Central memory CD4-positive, alpha-beta T cell (primary cell): ENCODE measurements at regions not wholly inside any gene's neighbourhood (a gene's known extent, or its start where the extent isn't known, plus 50 kb on each side); places are given as distances from the start of the nearest gene placed in this dataset.

Experiments
- DNase-seq: peaks from one replicate; pipeline ENCODE4 v3.0.0; 2022

DNA sequence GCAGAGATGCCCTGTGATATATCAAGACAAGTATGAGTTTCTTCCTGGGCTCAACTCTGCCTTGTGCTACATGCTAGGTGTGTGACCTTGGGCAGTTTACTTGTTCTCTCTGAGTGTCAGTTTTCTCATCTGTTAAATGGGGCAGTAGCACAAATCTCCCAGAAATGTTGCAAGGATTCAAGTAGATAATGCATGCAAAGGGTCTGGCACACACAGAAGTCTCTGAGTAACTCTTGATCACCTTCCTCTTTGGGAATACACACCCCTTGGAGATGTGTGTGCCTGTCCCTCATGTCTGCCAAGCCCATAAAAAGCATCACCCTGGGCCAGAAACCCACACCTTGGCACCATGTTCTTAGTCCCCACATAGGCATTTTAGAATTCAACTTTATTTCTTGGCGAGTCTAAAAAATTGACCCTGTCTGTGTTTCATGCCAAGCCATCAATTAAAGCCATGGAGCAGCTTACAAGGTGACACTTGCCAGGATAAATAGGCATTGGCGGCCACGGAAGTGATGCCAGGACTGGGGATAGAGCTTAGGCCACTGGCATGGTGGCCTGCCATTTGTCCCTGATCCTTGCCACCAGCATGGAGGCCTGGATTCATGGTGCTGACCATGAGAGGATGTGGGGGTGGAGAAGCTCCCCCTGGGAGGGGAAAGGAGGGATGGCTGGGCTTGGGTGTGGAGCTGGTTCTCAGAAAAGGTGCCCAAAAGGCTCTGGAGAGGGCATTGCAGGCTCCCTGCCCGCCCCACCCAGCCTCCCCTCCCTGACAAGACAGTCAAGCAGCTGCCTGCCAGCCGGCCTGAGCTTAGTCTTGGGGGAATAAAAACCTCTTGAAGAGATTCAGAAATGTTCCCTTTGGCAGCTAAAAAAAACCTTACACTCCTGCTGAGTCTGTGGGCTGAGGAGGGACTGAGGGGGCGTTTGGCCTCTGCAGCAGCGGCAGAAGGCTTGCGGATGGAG, 118.0 kb upstream of the IPO9 start:
- DNase-seq = no peak

DNA sequence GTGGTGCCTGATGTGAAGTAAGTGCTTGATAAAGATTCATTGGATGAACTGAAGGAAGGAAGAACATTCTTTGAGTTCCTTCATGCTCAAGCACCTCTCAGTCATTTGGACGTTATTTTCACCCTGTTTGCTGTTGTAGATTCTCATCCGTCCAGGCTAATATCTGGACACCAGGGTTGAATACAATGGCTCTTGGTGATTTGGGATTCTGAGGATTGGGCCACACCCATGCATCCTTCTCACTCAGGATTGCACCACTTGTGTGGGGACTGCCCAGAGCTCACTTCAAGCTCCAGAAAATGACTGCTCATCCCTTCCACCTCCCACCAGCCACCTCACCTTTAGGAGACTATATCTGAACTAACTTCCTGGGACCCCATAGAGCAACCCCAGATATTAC, 117.1 kb upstream of the IPO9 start:
- no peak for DNase-seq

DNA sequence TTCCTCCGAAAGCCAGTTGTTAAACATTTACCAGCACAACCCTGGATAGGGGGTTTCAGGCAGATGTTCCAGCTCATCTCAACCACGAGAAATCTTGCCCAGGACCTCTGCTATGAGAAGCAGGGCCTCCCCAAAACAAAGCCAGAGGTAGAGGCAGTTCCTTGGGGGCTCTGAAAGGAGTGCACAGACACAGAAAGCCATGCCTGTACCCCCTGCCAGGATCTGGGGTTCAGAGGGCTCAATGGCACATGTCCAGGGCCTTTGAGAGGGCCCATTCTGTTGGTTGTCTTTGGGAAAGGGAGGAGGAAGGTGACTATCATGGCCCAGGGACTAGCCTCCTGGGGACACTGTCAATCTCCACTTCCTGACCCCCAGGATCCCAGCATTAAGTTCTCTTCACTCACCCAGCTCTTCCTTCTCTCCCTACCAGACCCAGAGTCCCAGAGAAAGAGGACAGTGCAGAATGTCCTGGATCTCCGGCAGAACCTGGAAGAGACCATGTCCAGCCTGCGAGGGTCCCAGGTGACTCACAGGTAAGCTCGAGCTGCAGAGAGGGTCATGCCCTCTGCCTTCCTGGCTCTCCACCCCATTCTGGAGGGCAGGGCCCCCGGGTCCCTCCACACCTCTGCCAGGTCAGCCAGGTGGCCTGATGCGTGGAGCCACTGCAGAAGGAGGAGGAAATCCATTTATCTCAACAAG, 116.4 kb upstream of the IPO9 start:
- DNase-seq = no peak

DNA sequence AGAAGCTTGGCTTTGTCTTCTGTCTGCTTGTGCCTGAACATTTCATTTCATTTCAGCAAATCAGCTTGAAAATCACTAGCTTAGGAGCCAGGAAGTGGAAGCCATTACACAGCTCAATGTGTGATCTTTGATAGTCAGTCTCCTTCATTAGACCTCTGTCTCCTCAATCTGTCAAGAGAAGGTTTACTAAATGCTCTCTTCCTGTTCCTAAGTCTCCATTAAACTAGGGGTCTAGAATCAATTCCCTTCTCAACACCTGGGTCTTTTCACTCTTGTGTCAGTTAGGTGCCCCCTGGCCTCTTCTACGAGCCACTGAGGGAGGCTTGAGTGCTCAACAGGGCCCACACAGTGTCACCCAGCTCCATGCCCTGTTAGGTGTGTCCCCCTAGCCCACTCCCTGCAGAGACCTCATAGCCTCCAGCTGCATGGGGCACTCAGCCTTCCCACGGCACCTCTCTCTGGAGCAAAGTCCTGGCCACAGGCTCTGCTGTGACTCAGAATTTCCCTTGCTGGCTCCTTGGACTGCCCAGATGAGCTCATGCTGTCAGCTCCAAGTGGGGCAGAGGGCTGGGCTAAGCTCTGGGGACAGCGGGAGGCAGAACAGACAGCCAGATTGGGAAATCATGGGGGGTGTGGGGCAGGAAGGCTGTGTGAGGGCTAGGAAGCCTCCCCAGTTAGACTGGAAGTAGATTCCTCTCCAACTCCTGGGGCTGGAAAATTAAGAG, 115.7 kb upstream of the IPO9 start:
- DNase-seq = no peak

DNA sequence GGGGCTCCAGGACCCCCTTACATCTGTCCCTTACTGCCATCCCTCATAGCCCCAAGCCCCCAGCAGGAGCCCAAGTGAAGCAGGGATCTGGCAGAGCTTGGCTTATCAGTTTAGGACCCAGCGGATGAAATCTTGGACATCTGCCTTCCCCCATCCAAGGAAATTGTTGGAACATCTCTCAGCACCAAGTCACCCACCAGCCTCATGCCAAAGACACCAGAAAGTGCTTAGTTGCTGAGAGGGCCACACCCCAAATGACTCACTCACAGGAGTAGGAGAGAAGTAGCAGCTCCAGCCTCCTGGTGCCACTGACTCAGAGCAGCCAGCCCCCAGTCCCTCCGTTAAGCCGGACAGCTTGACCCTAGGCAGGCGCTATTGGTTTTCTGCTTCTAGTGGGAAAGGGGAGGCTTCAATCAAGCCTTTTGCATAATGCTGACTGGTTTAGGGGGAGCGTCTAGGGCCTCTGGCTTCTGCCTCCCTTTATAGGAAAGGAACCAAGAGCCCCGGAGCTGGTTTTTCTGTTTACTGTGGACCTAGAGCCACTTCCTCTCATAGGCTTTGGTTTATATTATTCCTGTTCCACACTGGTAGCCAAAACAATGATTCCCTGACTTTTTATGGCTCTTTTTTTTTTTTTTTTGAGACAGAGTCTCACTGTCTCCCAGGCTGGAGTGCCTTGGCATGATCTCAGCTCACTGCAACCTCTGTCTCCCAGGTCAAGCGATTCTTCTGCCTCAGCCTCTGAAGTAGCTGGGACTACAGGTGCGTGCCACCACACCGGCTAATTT, 114.2 kb upstream of the IPO9 start:
- no peak for DNase-seq

DNA sequence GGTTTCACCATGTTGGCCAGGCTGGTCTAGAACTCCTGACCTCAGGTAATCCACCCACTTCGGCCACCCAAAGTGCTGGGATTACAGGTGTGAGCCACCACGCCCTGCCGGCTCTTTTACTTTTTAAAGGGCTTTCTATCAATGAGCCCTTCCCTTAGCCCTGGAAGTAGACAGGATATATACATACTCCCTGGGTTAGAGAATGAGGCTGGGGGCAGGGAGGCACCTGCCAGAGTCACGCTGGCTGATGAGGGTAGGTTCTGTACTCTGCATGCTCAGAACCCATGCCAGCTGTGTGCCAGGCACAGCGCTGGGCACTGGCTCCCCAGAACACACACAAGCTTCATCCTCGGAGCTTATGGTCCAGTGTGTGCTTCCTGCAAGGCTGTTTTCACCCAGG, 113.6 kb upstream of the IPO9 start:
- DNase-seq = no peak

DNA sequence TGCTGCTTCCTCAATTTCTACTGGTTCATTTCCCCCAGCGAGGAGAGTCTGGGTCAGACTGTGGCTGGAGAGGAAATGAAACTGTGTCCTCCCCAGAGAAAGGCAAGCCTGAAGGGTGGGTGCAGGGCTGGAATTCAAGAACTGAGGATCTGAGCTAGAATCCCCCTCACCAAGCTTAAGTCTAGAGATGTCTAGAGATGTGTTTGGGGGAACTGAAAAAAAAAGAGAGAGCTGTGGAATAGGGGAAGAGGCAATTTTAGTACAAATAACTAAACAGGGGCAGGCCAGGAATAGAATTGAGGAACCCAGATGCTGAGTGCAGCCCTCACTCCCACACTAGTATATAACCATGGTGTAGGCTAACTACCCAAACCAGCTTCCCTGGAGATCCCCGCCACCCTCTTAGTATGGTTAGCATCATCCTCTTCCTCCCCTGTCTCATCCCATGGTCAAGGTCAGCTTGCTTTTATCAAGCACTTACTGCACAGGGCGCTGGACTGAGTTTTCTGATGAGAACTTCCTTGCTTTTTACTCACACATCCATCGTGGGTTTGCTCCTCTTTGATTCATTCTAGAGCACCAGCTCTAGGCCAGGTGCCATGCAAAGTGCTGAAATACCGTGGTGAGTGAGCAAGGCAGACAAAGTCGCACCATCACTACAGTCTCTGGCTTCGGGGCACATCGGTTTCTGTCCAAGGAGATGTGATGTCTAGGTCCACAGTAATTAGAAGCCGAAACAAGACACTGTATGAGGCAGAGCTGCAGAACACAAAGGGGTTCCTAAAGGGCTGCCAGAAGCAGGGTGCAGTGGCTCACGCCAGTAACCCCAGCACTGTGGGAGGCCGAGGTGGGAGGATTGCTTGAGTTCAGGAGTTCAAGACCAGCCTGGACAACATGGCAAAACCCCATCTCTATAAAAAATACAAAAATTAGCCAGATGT, 112.9 kb upstream of the IPO9 start:
- DNase-seq = no peak

DNA sequence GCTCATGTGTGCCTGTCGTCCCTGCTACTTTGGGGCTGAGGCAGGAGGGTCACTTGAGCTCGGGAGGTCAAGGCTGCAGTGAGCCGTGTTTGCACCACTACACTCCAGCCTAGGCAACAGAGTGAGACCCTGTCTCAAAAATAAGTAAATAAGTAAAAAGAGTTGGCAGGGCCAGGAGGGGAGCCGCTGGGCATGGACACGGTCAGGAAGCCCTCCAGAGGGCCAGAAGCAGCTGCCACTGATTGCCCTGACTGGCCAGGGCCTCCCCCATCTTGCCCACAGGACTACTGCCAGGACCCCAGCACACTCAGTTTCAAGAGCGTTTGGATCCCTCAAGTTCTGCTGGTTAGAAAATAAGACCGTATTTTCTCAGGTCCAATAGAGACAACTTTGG, 112.2 kb upstream of the IPO9 start:
- no peak for DNase-seq

DNA sequence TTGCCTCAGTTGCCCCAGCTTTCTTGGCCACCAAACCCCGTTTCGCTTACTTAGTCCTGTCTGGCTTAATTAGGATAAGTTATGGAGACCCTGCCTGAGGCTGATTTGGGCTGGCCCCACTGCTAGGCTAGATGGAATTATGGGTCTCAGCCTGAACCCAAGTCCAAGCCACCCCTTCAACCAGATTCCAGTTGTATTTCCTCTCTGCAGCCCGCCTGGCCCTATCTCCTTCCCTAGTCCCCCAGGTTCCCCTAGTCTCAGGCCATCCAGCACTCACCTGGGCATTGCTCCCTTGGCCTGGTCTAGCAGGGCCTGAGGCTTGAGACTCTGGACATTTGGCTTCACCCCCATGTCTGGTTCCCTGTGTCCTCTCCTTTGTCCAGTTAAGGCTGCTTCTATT, 111.7 kb upstream of the IPO9 start:
- DNase-seq = no peak

DNA sequence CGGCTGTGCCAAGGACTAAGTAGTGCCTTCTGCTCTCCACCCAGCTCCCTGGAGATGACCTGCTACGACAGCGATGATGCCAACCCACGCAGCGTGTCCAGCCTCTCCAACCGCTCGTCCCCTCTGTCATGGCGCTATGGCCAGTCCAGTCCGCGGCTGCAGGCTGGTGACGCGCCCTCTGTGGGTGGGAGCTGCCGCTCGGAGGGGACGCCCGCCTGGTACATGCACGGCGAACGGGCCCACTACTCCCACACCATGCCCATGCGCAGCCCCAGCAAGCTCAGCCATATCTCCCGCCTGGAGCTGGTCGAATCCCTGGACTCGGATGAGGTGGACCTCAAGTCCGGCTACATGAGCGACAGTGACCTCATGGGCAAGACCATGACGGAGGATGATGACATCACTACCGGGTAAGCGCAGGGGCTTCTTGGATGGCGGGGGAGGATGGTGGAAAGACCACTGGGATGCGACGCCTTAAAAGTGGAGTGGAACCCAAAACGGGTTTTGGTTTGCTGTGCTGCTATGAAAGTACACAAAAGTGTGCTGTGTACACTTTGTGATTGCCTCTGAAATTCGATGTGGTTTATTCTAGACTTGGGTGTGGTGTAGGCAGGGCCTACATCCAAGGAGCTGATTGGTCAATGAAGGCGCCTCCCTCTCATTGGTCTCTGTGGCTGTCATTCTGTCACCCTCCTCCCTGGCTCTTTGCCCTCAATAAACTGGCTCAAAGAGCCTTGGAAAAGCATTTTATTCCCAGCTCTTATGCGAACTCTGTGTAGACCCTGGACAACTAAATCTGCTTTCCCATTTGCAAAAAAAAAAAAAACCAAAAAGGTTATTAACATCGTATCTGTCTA, 110.4 kb upstream of the IPO9 start:
- DNase-seq = no peak

DNA sequence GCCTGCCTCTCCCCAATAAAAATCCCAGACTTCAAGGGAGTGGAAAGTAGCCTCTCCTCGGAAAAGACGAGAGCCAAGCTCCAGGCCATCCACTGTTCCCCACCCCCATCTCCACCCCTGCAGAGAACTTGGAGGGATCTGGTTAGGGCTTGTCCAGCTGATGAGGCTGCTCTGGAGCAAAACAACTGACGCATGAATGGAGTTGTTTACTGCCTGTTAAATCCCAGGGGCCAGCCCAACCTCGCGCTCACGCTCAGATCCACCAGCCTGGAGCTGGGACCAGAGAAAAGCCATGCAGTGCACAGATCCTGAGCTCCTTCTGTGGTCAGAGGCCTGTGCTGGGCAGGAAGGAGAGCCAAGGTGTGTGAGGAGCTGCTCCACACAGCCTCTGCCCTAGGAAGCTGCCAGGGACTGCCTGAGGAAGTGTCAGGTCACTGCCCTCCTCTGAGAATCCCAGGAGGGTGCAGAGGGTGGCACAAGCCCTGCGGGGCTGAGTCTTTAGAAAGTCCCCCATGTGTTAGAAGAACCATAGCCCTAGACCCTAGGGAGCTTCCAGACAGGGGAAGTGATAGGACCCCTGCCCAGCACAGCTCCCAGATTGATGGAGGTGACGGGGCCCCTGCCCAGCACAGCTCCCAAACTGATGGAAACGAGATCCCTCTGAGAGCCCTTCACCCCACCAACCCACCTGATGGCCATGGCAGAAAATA, 109.0 kb upstream of the IPO9 start:
- no peak for DNase-seq

DNA sequence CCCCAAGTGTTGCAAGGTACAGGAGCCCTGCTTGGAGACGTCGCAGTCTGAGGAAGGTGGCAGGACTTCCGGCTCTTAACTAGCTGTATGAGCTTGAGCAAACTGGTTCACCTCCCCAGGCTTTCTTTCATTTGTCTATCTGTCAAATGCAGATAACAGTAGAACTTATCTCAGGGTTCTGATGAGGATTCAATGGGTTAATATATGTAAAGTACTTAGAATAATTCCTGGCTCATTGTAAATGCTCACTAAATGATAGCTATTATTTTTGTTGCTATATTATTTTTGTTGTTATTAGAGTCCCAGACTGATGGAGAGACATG, 108.5 kb upstream of the IPO9 start:
- no peak for DNase-seq

DNA sequence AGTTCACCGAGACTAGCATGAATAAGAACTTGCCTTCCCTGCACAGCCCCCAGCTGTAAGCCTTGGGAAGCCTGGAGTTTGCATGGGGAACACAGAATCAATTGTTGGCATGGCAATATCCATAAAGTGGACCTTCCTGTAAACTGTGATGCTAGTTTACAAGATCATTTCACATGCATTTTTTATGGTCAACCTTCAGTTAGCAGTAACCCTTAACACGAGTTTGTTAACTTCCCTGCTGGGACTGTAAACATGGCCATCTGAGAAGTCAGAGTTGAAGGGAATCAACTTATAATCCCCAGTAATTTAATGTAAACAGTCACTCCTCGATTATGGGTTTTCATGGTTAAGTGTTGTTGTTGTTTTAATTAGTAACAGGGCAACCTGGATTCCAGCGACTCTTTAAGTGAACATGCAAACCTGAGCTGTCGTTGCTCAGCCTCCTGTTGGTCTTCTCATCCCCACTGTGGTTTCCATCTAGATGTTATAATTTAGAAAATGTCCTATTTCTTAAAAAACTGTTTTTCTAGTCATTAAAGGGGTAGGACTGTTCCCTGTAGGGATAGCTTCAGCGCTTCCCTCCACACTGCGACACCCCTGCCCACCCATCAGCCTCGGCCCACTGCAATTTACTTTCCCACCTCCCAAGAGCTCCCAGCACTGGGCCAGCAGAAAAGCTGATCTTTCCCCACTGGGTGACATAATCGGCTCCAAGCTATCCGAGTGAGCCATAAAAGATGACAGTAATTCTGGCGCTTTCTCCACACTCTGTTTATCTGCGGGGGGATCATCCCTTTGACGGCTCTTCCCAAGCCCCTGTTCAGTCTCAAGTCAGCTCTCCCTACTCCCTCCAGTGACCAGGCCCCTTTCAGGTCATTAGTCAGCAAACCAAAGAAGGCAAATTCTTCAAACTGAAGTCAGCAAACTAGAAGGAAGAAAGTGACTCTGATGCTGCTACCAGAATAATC, 107.6 kb upstream of the IPO9 start:
- DNase-seq = no peak

DNA sequence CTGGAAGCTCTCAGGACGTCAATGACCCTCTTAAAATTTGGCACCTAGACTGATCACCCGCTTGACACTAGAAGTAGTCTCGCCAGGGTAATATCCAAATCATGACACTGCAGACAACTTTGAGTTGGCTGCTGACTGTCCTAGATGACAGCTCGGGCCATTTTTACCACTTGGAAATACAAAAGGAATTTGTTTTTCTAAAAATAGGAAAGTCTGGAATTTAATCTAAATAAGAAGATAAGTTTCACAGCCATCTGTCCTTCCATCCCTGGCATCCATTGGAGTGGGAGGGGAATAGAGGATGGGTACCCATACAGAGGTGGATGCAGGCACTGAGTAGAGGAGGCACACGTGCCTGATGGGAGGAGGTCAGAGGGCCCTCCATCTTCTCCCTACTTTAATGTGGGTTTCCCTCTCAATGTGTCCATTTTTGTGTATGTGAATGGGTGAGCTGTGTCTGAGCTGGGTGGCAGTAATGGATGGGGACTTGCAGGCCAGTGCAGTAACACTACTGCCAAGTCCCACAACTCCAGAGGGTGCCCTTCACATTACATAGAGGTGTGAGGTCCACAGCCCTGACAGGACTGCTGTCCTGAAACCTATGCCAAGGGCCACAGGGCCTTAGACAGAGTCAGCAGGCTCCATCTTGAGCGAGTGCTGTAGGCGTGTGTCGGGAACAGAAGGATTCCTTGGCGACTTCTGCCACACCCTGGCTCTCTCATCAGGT, 104.8 kb upstream of the IPO9 start:
- no peak for DNase-seq

DNA sequence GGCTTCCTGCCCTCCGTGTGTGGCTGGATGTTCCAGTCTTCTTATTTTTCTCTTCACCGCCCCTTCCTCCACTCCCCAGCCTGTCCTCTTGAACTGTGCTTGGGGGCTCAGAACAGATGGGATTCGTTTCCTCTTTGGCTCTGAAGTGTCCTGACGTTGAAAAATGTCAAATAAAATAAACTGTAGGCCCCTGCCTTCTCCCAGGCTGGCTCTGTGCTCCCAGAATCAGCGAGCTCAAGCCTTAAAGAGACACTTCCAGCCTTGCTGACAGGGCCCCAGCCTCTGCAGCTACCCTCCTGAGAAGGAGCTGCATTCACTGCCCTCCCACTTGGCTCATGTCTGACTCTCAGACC, 104.2 kb upstream of the IPO9 start:
- DNase-seq = no peak

DNA sequence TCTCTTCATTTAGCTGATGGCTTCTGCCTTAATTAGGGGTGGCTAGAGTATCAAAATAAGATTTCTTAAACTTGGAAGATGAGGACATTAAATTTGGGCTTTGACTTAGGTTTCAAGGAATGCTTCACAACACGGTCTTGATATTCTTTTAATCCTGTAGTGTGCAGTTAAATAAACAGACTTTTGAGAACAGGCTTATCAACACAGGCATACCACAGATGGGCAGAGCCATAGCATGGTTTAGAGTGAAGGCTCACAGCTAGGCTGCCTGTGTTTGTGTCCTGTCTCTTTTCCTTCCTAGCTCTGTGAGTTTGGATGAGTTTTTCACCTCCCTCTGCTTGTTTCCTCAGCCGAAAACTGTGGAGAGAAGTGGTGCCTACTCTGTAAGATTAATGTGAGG, 102.3 kb upstream of the IPO9 start:
- DNase-seq = no peak

DNA sequence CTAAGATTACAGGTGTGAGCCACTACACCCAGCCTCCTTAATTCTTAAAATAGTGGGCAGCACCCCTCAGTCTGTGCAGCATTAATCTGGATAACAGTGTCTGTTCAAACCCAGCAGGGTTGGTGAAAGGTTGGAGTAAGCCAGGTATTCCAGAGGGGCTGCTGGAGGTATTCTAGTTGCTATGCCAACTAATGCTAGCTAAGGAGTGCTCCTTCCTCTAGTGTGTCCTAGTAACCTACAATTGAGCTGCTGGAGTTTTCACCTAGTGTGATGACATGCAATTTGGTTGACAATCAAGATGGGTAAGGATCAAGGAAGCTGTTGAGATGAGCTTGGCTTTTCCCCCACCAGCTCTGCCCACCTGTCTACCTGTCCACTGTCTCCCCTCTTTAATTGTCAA, 100.2 kb upstream of the IPO9 start:
- DNase-seq = no peak

DNA sequence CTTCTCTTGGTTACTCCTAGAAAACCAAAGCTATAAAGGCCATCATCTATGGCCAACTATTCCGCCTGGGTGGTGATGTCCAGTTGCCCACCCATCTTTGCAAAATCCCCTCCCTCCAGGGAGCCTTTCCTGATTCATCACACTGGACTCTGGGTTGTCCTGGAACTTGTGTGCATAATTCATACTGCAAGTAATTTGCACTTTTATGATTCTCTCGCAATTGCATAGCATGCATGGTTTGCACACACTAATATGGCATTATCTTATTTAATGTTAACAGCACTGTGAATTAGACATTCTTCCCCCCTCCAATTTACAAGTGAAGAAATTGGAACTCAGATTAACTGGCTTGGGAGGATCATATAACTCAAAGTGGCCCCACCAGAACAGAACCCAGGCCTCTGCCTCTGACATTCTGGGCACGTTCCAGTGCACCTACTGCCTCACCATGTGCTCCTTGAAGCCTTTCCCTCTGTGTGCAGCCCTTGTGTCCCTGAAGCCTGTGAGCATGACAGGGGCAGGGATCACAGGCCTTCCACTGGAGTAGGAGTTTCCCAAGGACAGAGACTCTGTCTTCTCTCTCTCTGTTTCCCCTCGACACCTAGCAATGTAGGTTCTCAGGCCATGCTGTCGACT, 98.9 kb upstream of the IPO9 start:
- no peak for DNase-seq
